ENCODE measurements at regions not wholly inside any gene's neighbourhood (a gene's known extent, or its start where the extent isn't known, plus 50 kb on each side); places are given as distances from the start of the nearest gene placed in this dataset.

DNA sequence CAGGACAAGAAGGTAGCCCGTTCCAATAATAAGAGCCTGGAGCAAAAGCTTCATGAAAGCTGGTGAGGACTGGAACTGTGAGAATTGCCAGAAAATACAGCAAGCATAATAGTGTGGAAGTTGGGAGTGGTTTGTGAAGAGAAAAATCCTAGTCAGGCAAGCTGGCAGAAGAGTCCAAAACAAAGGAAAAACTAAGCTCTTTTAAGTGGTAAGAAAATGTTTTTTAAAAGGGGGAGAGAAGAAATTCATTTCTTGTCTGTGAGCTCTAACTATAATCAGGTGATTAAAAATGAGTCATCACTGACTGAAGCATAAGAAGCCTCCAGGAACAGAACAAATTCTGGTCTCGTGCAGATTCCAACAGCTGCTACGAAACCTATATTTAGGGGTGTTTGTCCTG, 102.6 kb downstream of the CAAP1 start:
- no peak overlapping the region for H3K9ac ChIP-seq (ENCODE audit: low read length)

DNA sequence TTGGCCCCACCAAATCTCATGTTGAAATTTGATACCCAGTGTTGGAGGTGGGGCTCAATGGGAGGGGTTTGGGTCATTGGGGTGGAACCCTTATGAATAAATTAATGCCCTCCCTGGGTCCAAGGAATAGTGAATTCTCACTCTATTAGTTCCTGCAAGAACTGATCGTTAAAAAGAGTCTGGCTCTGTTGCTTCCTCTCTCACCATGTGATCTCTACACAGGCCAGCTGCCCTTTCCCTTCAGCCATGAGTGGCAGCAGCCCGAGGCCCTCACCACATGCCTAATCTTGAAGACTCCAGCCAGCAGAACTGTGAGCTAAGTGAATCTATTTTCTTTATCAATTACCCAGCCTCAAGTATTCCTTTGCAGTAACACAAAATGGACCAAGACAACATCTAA, 106.0 kb downstream of the CAAP1 start:
- no peaks in the 10 kb centered on the region for H3K79me2 ChIP-seq (ENCODE audit: insufficient read depth, low read length)
- no peaks in the 10 kb centered on the region for H4K20me1 ChIP-seq (ENCODE audit: insufficient read depth, low read length)
- H3K27ac ChIP-seq (ENCODE audit: low read depth, low read length, poor library complexity, severe bottlenecking): no peak overlapping the region
- H3K9me3 ChIP-seq (ENCODE audit: low read length): no peaks in the 10 kb centered on the region
- H3K4me1 ChIP-seq (ENCODE audit: insufficient read depth, low read length, severe bottlenecking): no peaks in the 10 kb centered on the region
- H3K9ac ChIP-seq (ENCODE audit: low read length): no peak overlapping the region
- no peaks in the 10 kb centered on the region for H3F3A ChIP-seq (ENCODE audit: insufficient read depth, low read length)
- no peak overlapping the region for H3K4me2 ChIP-seq (ENCODE audit: low read length)
- no peaks in the 10 kb centered on the region for H3K27me3 ChIP-seq (ENCODE audit: insufficient read depth, low read length)
- no peak overlapping the region for H2AFZ ChIP-seq (ENCODE audit: low read length)
- no peak overlapping the region for H3K4me3 ChIP-seq (ENCODE audit: low read depth, low read length, poor library complexity, severe bottlenecking)
- TF ChIP-seq, protein P1, sequence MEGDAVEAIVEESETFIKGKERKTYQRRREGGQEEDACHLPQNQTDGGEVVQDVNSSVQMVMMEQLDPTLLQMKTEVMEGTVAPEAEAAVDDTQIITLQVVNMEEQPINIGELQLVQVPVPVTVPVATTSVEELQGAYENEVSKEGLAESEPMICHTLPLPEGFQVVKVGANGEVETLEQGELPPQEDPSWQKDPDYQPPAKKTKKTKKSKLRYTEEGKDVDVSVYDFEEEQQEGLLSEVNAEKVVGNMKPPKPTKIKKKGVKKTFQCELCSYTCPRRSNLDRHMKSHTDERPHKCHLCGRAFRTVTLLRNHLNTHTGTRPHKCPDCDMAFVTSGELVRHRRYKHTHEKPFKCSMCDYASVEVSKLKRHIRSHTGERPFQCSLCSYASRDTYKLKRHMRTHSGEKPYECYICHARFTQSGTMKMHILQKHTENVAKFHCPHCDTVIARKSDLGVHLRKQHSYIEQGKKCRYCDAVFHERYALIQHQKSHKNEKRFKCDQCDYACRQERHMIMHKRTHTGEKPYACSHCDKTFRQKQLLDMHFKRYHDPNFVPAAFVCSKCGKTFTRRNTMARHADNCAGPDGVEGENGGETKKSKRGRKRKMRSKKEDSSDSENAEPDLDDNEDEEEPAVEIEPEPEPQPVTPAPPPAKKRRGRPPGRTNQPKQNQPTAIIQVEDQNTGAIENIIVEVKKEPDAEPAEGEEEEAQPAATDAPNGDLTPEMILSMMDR (IDR thresholded peaks at IDR 0.05; ENCODE audit: low read length): no peak
- no peak for TF ChIP-seq EZH2 (IDR thresholded peaks at IDR 0.05; ENCODE audit: borderline replicate concordance, low read length)
- no peaks in the 10 kb centered on the region for H3K9me2 ChIP-seq (ENCODE audit: low read depth, low read length)
- no peaks in the 10 kb centered on the region for H3K36me3 ChIP-seq (ENCODE audit: insufficient read depth, low read length)

More for the DNA sequence above, 102.6 kb downstream of the CAAP1 start:
- Histone ChIP-seq H4K20me1 (ENCODE audit: insufficient read depth, low read length) (no peaks in the 10 kb centered on the region), H3K36me3 (ENCODE audit: insufficient read depth, low read length) (no peaks in the 10 kb centered on the region), H2AFZ (ENCODE audit: low read length) (no peak overlapping the region), H3K4me3 (ENCODE audit: low read depth, low read length, poor library complexity, severe bottlenecking) (no peak overlapping the region), H3K9me3 (ENCODE audit: low read length) (no peaks in the 10 kb centered on the region), H3K4me2 (ENCODE audit: low read length) (no peak overlapping the region), H3K27ac (ENCODE audit: low read depth, low read length, poor library complexity, severe bottlenecking) (no peak overlapping the region), H3K27me3 (ENCODE audit: insufficient read depth, low read length) (no peaks in the 10 kb centered on the region), H3F3A (ENCODE audit: insufficient read depth, low read length) (no peaks in the 10 kb centered on the region), H3K79me2 (ENCODE audit: insufficient read depth, low read length) (no peaks in the 10 kb centered on the region), H3K4me1 (ENCODE audit: insufficient read depth, low read length, severe bottlenecking) (no peaks in the 10 kb centered on the region), H3K9me2 (ENCODE audit: low read depth, low read length) (no peaks in the 10 kb centered on the region)
- TF ChIP-seq EZH2 (IDR thresholded peaks at IDR 0.05; ENCODE audit: borderline replicate concordance, low read length): no peak
- TF ChIP-seq, protein P1 (IDR thresholded peaks at IDR 0.05; ENCODE audit: low read length): no peak

DNA sequence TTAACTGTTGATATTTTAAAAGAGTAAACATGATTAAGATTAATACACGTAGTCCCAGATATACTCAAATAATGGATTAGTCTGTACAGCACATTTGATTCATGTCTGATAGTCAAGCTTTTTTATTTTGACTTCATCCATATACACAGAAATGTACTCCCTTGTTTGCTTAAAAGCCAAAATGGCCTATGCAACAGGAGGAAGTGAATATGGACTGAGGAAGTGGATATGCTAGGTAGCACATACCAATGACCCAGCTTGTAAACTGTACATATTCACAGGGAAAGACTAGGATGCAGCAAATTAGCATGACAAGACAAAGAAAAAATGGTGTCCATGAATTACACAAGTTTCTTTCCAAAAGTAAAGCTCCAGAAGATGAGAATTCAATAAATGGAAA, 109.7 kb downstream of the CAAP1 start:
- Histone ChIP-seq H3K4me1 (ENCODE audit: insufficient read depth, low read length, severe bottlenecking) (no peaks in the 10 kb centered on the region), H3K27ac (ENCODE audit: low read depth, low read length, poor library complexity, severe bottlenecking) (no peak overlapping the region), H3K9ac (ENCODE audit: low read length) (no peak overlapping the region), H2AFZ (ENCODE audit: low read length) (no peak overlapping the region), H3K9me3 (ENCODE audit: low read length) (no peaks in the 10 kb centered on the region), H3K4me3 (ENCODE audit: low read depth, low read length, poor library complexity, severe bottlenecking) (no peak overlapping the region), H3K27me3 (ENCODE audit: insufficient read depth, low read length) (no peaks in the 10 kb centered on the region), H3K79me2 (ENCODE audit: insufficient read depth, low read length) (no peaks in the 10 kb centered on the region), H4K20me1 (ENCODE audit: insufficient read depth, low read length) (no peaks in the 10 kb centered on the region), H3F3A (ENCODE audit: insufficient read depth, low read length) (no peaks in the 10 kb centered on the region), H3K4me2 (ENCODE audit: low read length) (no peak overlapping the region), H3K36me3 (ENCODE audit: insufficient read depth, low read length) (no peaks in the 10 kb centered on the region), H3K9me2 (ENCODE audit: low read depth, low read length) (no peaks in the 10 kb centered on the region)
- TF ChIP-seq, protein P1 (IDR thresholded peaks at IDR 0.05; ENCODE audit: low read length): no peak
- TF ChIP-seq EZH2 (IDR thresholded peaks at IDR 0.05; ENCODE audit: borderline replicate concordance, low read length): no peak
